ENCODE measurements at regions not wholly inside any gene's neighbourhood (a gene's known extent, or its start where the extent isn't known, plus 50 kb on each side); places are given as distances from the start of the nearest gene placed in this dataset. TPM values are rescaled to one million over a fixed set of nuclear protein-coding genes. Genes with fewer than 3 reads are reported as not detected.

DNA sequence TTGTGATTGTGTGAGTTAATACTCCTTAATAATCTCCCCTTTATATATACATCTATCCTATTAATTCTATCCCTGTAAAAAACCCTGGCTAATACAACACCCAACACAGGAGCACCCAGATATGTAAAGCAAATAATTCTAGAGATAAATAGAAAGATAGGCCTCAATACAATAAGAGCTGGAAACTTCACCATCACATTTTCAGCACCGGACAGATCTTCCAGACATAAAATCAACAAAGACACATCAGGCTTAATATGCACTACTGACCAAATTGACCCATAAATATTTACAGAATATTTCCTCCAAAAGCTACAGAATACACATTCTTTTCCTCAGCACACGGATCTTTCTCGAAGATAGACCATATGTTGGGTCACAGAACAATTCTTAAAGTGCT, 71.0 kb upstream of the ST8SIA4 start:
- Histone ChIP-seq H3K27ac (no peak overlapping the region), H3K4me3 (no peak overlapping the region), H3K9me3 (no peaks in the 10 kb centered on the region), H3K4me1 (no peaks in the 10 kb centered on the region), H3K36me3 (no peaks in the 10 kb centered on the region), H3K27me3 (no peaks in the 10 kb centered on the region)
- TF ChIP-seq, protein P1, sequence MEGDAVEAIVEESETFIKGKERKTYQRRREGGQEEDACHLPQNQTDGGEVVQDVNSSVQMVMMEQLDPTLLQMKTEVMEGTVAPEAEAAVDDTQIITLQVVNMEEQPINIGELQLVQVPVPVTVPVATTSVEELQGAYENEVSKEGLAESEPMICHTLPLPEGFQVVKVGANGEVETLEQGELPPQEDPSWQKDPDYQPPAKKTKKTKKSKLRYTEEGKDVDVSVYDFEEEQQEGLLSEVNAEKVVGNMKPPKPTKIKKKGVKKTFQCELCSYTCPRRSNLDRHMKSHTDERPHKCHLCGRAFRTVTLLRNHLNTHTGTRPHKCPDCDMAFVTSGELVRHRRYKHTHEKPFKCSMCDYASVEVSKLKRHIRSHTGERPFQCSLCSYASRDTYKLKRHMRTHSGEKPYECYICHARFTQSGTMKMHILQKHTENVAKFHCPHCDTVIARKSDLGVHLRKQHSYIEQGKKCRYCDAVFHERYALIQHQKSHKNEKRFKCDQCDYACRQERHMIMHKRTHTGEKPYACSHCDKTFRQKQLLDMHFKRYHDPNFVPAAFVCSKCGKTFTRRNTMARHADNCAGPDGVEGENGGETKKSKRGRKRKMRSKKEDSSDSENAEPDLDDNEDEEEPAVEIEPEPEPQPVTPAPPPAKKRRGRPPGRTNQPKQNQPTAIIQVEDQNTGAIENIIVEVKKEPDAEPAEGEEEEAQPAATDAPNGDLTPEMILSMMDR (IDR thresholded peaks at IDR 0.05): no peak
- TF ChIP-seq POLR2A (IDR thresholded peaks at IDR 0.05): no peak
- DNase-seq: no peak
- intact Hi-C loops (cut with DNase I; ENCODE audit: low total_unique reads): no loop called here

DNA sequence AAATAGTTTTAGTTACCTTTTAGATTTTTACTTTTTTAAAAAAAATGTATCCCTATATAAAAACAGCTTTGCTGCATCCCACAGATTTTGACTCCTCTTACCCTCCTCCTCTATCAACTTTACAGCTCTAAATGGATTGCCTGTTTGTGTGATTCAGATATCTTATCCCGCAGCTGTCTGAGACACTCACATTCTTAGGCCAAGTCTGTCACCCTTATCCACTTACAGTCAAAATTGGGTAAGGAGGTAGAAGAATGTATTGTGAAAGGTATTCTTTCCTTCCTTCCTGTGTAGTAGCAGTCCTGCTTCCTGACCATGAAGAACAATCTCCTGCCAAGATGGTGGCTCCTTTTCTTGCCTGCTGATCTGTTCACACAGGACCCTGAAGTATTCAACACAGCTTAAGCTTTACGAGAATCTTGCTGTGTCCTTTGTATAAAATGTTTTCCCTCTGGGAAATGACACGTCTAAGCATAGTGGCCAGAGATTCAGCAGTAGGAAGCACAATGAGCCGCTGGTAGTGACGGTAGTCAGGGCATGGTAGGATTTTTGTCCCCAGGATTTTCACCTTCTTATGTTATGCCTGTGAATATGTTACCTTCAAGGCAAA, 67.7 kb upstream of the ST8SIA4 start:
- Histone ChIP-seq H3K27me3 (no peaks in the 10 kb centered on the region), H3K9me3 (no peaks in the 10 kb centered on the region), H3K36me3 (no peaks in the 10 kb centered on the region), H3K4me3 (no peak overlapping the region), H3K4me1 (no peaks in the 10 kb centered on the region), H3K27ac (no peak overlapping the region)
- TF ChIP-seq, protein P1 (IDR thresholded peaks at IDR 0.05): no peak
- no peak for TF ChIP-seq POLR2A (IDR thresholded peaks at IDR 0.05)
- no peak for DNase-seq
- intact Hi-C loops (cut with DNase I; ENCODE audit: low total_unique reads): no loop called here

DNA sequence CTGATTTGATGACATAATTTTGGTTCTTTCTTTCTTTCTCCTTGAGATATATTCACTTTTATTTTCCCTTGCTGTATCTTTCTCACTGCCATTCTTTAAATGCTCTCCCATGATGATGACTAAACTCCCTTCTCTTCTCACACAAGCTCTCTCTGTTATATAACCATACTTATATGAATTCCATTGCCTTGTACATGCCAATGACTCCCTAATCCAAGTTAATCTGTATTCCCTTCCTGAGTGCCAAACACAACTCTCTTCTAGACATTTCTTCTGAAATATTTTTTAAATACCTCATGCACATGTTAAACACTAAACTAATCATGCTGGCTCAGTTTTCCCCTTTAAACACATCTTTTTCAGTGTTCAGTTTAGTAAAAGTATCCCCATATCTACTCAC, 62.2 kb upstream of the ST8SIA4 start:
- Histone ChIP-seq H3K36me3 (no peaks in the 10 kb centered on the region), H3K27ac (no peak overlapping the region), H3K4me3 (no peak overlapping the region), H3K4me1 (no peaks in the 10 kb centered on the region), H3K9me3 (no peaks in the 10 kb centered on the region), H3K27me3 (no peaks in the 10 kb centered on the region)
- intact Hi-C loops (cut with DNase I; ENCODE audit: low total_unique reads): no loop called here
- DNase-seq: no peak
- no peak for TF ChIP-seq POLR2A (IDR thresholded peaks at IDR 0.05)
- TF ChIP-seq, protein P1 (IDR thresholded peaks at IDR 0.05): no peak

Small RNAs in the stretch of these regions (small RNA-seq; reads per million reads assigned to genes)
- gene RN7SL802P (not detected), gene RNA5SP188 (not detected)

Data from uterus (tissue), 3 donors.